Stimulated activated CD8-positive, alpha-beta memory T cell treated with anti-CD3 and anti-CD28 coated beads, Interleukin-2, amount 100 ng/mL, for 48 hours (primary cell): ENCODE measurements at regions not wholly inside any gene's neighbourhood (a gene's known extent, or its start where the extent isn't known, plus 50 kb on each side); places are given as distances from the start of the nearest gene placed in this dataset.

Source experiments
- DNase-seq, 2 donors: peaks; one replicate each; pipeline ENCODE4 v3.0.0-alpha.2; 2020; ENCODE audit warnings: low read depth in 2 of 2

DNA sequence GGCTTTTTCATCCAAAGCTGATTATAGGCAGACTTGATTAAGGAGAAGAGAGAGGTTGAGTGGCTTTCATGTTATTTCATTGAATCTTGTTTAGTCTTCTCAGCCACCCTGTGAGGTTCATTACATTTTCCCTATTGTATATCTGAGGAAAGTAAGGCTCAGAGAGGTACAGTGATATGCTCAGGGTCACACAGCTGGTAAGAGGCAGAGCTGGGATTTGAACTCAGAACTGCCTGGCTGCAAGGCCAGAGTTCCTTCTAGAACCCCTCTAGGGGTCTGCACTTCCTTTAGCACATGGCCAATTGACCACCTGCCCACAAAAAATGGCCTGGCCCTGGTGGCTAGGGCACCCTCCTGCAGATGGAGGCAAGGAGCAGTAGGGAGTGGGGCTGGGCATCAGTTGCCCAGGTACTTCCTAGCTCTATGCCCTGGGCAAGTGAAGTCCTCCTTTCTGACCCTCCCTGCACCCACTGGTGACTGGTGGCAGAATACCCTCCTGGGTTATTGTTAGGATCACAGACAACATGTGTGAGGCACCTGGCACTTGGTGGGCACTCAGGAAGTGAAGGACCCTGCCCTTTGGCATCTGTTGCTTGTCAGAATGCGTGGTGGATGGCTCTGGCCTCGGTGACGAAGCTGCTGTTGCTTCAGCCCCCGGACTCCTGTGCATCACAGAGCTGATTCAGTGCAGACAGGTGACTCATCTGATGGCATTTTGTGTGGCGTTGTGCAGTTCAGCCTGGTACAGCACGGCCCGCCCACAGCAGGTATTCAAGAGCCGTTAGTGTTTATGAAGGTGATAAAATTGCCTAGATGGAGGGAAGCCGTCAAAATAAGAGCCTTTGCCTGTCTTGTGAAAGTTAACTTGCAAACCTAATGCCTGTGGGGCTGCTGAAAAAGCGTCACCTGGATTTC lies 115.8 kb downstream of the SLC25A47 start:
- DNase-seq, result peak; percentile 27 to 50

DNA sequence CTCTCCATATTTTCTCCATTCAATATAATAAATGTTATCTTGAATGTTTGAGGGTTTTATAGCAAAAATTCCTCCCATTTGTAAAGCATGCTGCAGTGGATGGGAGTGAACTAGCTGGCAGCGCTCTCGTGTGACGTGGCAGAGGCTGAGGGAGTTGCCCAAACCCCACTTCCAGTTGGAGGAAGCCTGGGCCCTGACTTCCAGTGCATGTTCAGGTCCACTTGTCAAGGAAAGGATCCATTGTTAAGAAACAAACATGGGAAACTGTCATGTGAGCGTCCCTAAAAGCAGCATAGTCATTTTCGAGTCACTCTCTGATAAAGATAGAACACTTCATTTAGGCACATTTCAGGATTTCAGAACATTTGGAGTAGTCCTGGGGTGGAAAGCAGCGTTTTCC lies 116.6 kb downstream of the SLC25A47 start:
- DNase-seq, result no peak

- peak in 1 of 2 donors; percentile 16 for DNase-seq
Observed at GRCh38 chr14:100440207-100440631, 117.1 kb downstream of the SLC25A47 start.

DNA sequence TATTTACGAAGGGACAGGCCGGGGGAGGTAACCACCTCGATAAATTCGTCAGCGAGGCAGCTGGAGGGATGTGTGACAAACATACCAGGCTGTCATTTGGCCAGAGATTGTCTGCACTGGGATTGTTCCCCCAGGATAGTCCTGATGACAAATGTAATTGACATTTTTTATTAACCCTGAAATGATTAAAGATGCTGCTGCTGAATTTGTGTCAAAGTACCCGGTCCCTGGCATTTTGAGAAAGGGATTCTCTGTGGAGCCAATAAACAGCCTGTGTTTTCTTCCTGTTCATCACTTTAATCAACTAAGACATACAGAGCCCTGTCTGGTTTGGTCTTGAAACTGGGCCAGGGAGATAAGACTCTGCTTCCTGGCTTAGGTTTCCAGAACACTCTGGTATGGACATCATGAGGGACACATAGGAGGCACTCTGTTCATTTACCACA lies 117.6 kb downstream of the SLC25A47 start:
- no peak for DNase-seq

DNA sequence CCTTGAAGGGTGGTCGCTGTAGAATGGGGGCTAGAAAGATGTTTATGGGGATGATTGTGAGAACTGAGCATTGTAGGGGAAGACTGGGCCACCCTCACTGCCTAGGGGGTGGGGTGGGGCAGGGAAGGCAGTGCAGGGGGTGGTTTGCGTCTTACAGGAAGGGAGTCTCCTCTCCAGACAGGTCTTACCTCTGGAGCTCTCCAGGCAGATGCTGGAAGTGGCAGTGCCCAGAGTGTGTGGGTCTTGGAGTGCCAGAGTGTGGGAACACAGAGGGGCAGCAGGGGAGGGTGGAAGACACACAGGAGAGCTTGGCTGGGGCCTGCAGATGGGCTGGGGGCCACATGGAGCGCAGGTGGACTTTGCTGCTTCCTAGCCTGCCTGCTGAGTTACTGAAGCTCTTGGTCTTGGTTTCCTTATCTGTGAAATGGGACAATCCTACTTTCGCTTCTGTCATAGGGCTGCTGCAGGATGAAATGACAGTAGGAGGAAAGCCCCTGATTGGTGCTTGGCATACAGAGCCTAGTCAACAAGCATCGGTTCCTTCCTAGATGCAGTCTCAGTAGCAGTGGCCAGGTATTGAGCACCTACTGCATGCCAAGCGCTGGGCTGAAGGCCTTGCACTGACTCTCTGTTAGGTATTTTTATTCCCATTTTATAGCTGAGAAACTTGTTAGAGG lies 118.3 kb downstream of the SLC25A47 start:
- no peak for DNase-seq

DNA sequence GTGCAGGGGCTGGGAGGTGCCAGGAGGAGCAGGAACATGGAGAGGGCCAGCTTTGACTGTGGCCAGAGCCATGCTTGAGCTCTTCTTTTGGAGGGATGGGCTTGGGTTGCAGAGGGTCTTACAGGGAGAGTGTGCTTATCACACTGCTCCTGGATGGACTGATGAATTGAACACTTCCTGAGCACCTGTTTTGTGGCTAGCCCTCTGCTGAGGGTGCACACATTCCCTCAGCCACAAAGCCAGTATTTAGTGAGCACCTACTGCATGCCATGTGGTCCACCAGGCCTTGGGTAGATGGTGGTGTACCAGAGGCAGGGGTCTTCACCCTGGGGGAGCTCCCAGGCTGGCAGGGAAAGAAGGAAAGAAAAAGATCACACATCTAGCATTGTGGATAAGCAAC lies 118.9 kb downstream of the SLC25A47 start:
- DNase-seq, result no peak

GRCh38 chr14:100442498-100443490 lies 119.7 kb downstream of the SLC25A47 start:
- DNase-seq, result no peak

GRCh38 chr14:100443603-100444002 lies 120.5 kb downstream of the SLC25A47 start:
- DNase-seq, result no peak

DNA sequence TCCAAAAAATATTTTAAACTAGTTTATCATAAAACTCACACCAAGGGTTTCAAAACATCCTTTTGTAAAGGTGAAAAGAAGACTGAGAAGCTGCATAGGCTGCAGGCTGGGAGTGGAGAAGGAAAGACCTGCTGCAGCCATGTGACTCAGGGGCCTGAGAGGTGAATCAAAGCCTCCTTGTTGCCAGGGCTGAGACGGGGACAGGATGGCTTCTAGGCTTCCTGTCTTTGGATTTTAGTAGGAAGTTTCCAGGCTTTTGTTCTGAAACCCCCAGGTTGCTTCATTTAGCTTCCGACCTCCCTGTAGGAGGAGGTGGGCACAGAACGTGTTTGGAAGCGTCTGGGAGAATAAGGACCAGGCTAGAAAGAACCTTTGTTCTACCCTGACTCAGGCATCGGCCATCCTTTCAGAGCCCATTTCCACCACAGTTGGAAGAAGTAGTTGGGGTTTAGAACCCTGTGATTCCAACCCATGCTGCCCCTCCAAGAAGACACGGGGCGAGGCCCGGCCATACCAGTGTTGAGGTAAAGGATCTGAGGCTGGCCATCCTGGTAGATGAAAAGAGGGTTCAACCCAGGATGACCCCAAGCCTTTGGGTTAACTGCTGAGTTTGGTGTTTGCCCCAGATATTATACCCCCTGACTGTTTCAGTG lies 122.4 kb downstream of the SLC25A47 start:
- no peak for DNase-seq

DNA sequence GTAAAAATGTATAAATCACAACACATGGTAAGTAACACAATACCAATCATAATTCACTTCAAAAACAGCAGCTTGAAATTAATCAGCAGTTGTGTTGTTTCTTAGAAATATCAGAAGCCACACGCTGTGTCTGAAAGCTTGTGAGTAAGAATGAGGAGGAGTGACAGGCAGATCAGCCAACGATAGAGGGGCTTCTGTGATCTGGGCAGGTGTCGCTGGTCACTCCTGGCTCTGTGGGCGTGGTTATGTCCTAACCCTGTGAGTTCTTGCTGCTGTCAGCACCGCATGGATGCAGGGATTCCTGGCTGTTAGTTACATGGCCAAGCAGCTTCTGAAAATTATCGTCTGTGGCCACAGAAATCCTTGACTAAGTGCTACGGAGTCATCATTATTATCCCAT lies 123.4 kb downstream of the SLC25A47 start:
- peak in 1 of 2 donors; percentile 21 for DNase-seq

- no peak for DNase-seq
Observed at GRCh38 chr14:100448376-100448775, 125.2 kb downstream of the SLC25A47 start.

DNA sequence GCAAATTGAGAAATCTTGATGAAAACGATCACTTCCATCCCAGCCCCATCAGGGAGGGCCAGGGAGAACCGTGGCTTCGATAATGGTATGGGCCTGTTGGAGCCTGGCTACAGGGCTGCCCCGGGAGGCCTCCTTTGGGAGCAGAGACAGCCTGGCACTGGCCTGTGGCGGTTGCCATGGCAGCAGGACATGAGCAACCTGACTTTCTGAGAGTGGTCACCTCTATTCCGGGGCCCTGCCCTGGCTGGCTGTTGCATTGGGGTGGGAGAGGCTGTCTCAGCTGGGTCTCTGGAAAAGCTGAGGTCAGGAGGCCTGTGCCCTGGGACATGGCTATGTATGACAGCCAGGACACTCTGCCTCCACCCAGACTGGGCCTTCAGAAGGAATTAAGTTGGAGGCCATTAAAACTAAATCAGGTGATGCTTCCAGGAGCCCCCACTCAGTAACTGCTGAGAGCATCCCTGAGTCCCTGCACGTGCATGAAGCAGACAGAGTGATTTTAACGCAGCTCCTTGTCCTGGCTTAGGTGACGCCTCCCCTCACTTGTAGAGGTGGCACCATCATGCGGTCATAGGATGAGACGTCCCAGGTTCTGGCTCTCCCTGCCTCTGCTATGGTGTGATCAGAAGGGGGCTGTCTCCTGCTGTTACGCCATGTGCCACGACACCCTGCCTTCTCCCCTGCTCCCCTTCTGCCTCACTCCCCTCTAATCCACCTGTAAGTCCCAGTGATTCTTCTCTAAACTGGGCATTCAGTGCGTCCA lies 126.3 kb downstream of the SLC25A47 start:
- DNase-seq, result no peak

GRCh38 chr14:100450049-100450448 lies 126.9 kb downstream of the SLC25A47 start:
- no peak for DNase-seq

GRCh38 chr14:100450736-100451135 lies 127.6 kb downstream of the SLC25A47 start:
- no peak for DNase-seq

- no peak for DNase-seq
Observed at GRCh38 chr14:100451264-100451663, 128.1 kb downstream of the SLC25A47 start.

- no peak for DNase-seq
Observed at GRCh38 chr14:100453930-100454329, 130.8 kb downstream of the SLC25A47 start.

DNA sequence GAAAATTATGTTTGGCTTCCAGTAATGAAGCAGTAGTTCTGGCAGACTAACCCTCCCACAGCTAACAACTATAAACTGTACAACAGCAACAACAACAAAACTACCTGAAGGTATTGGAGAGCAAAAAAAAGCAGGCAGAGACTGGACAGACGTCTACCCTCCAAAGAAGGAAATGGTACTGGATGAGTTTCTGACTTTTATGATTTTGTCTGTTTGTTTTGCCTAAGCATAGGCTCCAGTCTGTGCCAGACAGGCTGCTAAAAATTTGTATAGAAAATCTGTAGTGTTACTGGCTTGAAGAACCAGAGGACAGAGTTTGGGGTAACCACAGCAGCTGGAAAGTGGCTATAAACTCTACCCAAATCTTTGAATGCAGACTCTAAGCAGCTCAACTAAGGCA lies 131.3 kb downstream of the SLC25A47 start:
- DNase-seq, result no peak

DNA sequence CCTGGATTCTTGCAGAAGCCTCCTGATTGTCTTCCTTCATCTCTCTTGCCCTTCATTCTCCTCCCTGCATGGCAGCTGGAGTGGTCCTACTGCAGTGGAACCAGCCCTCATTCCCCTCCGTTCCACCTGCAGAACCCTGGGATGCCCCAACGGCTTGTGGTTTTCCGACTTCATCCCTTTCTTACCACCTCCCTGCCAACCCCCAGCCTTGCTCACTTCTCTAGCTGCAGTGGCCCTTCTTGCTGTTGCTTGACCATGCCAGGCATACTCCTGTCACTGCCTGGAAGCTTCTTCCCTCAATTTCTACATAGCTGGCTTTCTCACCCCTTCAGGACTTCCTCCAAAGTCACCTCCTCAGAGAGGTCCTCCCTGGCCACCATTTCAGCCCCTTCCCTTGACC lies 123.3 kb downstream of the BEGAIN start:
- no peak for DNase-seq

DNA sequence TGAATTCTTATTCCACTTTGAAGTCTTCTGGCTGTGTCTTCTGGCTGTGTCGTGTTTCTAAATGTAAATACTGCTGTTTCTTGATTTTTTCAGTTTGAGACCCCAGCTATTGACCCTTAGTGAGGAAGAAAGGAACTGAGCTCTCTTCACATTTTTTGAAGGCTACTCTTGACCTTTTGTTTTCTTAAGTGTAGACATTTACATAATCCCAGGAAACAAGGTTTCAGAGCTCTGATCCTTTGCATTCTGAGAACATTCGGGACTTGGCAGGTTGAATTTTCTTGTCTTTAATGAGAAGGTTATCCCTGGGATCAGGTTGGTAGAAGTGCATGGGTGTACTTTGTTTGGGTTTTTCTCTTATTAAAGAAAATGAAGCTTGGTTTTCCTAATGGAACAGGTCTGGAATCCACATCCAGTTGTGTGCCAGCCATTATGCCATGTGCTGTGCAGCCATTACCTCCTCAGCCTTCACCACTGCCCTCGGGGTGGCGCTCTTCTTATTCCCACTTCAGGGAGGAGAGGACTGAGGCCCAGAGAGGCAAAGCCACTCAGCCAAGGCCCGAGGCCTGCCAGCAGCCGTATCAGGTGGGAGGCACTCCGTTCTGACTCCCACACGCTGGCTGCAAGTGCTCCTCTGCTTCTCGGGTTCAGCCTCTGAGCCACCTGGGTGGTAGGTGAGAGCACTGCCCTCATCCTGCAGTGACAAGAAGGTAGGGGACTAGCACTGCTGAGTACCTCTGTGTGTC lies 120.9 kb downstream of the BEGAIN start:
- no peak for DNase-seq
